Fibroblast of skin of abdomen (primary cell): ENCODE measurements at regions not wholly inside any gene's neighbourhood (a gene's known extent, or its start where the extent isn't known, plus 50 kb on each side); places are given as distances from the start of the nearest gene placed in this dataset.

ENCODE experiments used
- DNase-seq: peaks from one replicate; pipeline ENCODE4 v3.0.0-alpha.2; 2013

- DNase-seq: no peak
These were observed 389.2 kb upstream of the CITED2 start for GRCh38 chr6:139763468-139764210.

- DNase-seq: peak; percentile 57
These were observed 388.2 kb upstream of the CITED2 start for GRCh38 chr6:139762587-139763031.

GRCh38 chr6:139760128-139760527, 385.7 kb upstream of the CITED2 start:
- no peak for DNase-seq

- no peak for DNase-seq
These were observed 384.6 kb upstream of the CITED2 start for GRCh38 chr6:139759086-139759485.

GRCh38 chr6:139758209-139758611, 383.8 kb upstream of the CITED2 start:
- DNase-seq: no peak

- DNase-seq: peak; percentile 71
These were observed 383.3 kb upstream of the CITED2 start for GRCh38 chr6:139757784-139758183.

GRCh38 chr6:139756381-139756780, 381.9 kb upstream of the CITED2 start:
- no peak for DNase-seq

GRCh38 chr6:139754898-139755775, 380.7 kb upstream of the CITED2 start:
- DNase-seq: no peak

GRCh38 chr6:139753198-139753861, 378.9 kb upstream of the CITED2 start:
- peak; percentile 92 for DNase-seq

GRCh38 chr6:139752086-139752485, 377.6 kb upstream of the CITED2 start:
- peak; percentile 68 for DNase-seq

GRCh38 chr6:139751179-139751578, 376.7 kb upstream of the CITED2 start:
- peak; percentile 92 for DNase-seq

GRCh38 chr6:139748353-139749146, 374.1 kb upstream of the CITED2 start:
- peak; percentile 59 for DNase-seq

GRCh38 chr6:139747154-139747553, 372.7 kb upstream of the CITED2 start:
- no peak for DNase-seq

- no peak for DNase-seq
These were observed 370.4 kb upstream of the CITED2 start for GRCh38 chr6:139744891-139745290.

GRCh38 chr6:139743664-139744437, 369.4 kb upstream of the CITED2 start:
- peak; percentile 91 for DNase-seq

- no peak for DNase-seq
These were observed 368.2 kb upstream of the CITED2 start for GRCh38 chr6:139742671-139743070.

- no peak for DNase-seq
These were observed 364.5 kb upstream of the CITED2 start for GRCh38 chr6:139738801-139739455.

- DNase-seq: no peak
These were observed 362.0 kb upstream of the CITED2 start for GRCh38 chr6:139736325-139736906.

GRCh38 chr6:139732451-139732850, 358.0 kb upstream of the CITED2 start:
- DNase-seq: peak; percentile 57

GRCh38 chr6:139730340-139730974, 356.0 kb upstream of the CITED2 start:
- no peak for DNase-seq
